ENCODE measurements at regions not wholly inside any gene's neighbourhood (a gene's known extent, or its start where the extent isn't known, plus 50 kb on each side); places are given as distances from the start of the nearest gene placed in this dataset.
"Not testable (repeated sequence)": the region's sequence is repeated elsewhere in the genome, so short reads cannot be mapped to it uniquely, and the experiment has no call there.

GRCh38 chr21:43287111-43287760 is 118.4 kb downstream of the CRYAA start:
- H3K4me1 ChIP-seq: peaks cover 0 to 14% (median 12%) of the 10 kb centered on the region in 6 donors
- DNase-seq: peak; percentile 51
- no peaks in the 10 kb centered on the region for H3K36me3 ChIP-seq
- intact Hi-C loops (cut with DNase I; ENCODE audit: low total_unique reads): no loop called here
- no peak for TF ChIP-seq CTCF (IDR thresholded peaks at IDR 0.05 in 8 of 11, conservative IDR thresholded peaks at IDR 0.05 in 3 of 11)
- no peak for TF ChIP-seq POLR2AphosphoS5 (IDR thresholded peaks at IDR 0.05)
- no peak for TF ChIP-seq POLR2A (IDR thresholded peaks at IDR 0.05)
- 73 to 81% (median 78%) methylated on average over 19 of the region's 19 CpGs for WGBS, 5 donors
- H3K9me3 ChIP-seq: peaks cover 0 to 8% (median 2%) of the 10 kb centered on the region in 8 donors
- H3K27me3 ChIP-seq (replicated peaks in 1 of 7): peaks cover 0 to 10% (median 0%) of the 10 kb centered on the region in 7 donors
- H3K4me3 ChIP-seq: no peak overlapping the region
- H3K27ac ChIP-seq: no peak overlapping the region

- Histone ChIP-seq H3K4me3 (no peak overlapping the region), H3K27me3 (replicated peaks in 1 of 7) (peaks cover 0 to 8% (median 0%) of the 10 kb centered on the region in 7 donors), H3K36me3 (no peaks in the 10 kb centered on the region), H3K27ac (no peak overlapping the region), H3K9me3 (peaks cover 0 to 8% (median 2%) of the 10 kb centered on the region in 8 donors), H3K4me1 (peaks cover 0 to 14% (median 12%) of the 10 kb centered on the region in 6 donors)
- TF ChIP-seq CTCF (IDR thresholded peaks at IDR 0.05 in 8 of 11, conservative IDR thresholded peaks at IDR 0.05 in 3 of 11) (no peak), POLR2AphosphoS5 (IDR thresholded peaks at IDR 0.05) (no peak), POLR2A (IDR thresholded peaks at IDR 0.05) (no peak)
- intact Hi-C loops (cut with DNase I; ENCODE audit: low total_unique reads): no loop called here
- 81 to 95% (median 90%) methylated on average over 4 to 5 of the region's 5 CpGs for WGBS, 5 donors
- peak; percentile 44 for DNase-seq
Measured at GRCh38 chr21:43286196-43286595, 117.4 kb downstream of the CRYAA start.

- TF ChIP-seq POLR2AphosphoS5 (IDR thresholded peaks at IDR 0.05): no peak
- no peak for TF ChIP-seq POLR2A (IDR thresholded peaks at IDR 0.05)
- TF ChIP-seq CTCF (IDR thresholded peaks at IDR 0.05 in 8 of 11, conservative IDR thresholded peaks at IDR 0.05 in 3 of 11): no peak
- no peak for DNase-seq
- H3K27me3 ChIP-seq (replicated peaks in 1 of 7): no peaks in the 10 kb centered on the region
- peaks cover 0 to 6% (median 2%) of the 10 kb centered on the region in 8 donors for H3K9me3 ChIP-seq
- H3K27ac ChIP-seq: no peak overlapping the region
- intact Hi-C loops (cut with DNase I; ENCODE audit: low total_unique reads): no loop called here
- WGBS, 5 donors: 93 to 97% (median 96%) methylated on average over 3 of the region's 3 CpGs
- H3K4me3 ChIP-seq: no peak overlapping the region
- no peaks in the 10 kb centered on the region for H3K36me3 ChIP-seq
- no peaks in the 10 kb centered on the region for H3K4me1 ChIP-seq
Measured at GRCh38 chr21:43284700-43285099, 115.9 kb downstream of the CRYAA start.

GRCh38 chr21:43284238-43284637 is 115.4 kb downstream of the CRYAA start:
- intact Hi-C loops (cut with DNase I; ENCODE audit: low total_unique reads): no loop called here
- Histone ChIP-seq H3K27me3 (replicated peaks in 1 of 7) (peaks cover 0 to 4% (median 0%) of the 10 kb centered on the region in 7 donors), H3K36me3 (no peaks in the 10 kb centered on the region), H3K4me1 (no peaks in the 10 kb centered on the region), H3K4me3 (no peak overlapping the region), H3K27ac (no peak overlapping the region), H3K9me3 (peaks cover 0 to 2% (median under 1%) of the 10 kb centered on the region in 8 donors)
- TF ChIP-seq CTCF (IDR thresholded peaks at IDR 0.05 in 8 of 11, conservative IDR thresholded peaks at IDR 0.05 in 3 of 11) (no peak), POLR2AphosphoS5 (IDR thresholded peaks at IDR 0.05) (no peak), POLR2A (IDR thresholded peaks at IDR 0.05) (no peak)
- no peak for DNase-seq
- WGBS, 5 donors: 84 to 98% (median 91%) methylated on average over 1 of the region's 1 CpG

- H3K9me3 ChIP-seq; H3K36me3 ChIP-seq; H3K27ac ChIP-seq; intact Hi-C loops (cut with DNase I; ENCODE audit: low total_unique reads); H3K4me1 ChIP-seq; H3K27me3 ChIP-seq (replicated peaks in 1 of 7); H3K4me3 ChIP-seq; DNase-seq: not testable (repeated sequence)
- WGBS, 5 donors: 94 to 97% (median 95%) methylated on average over 2 of the region's 2 CpGs
Measured at GRCh38 chr21:43283925-43284221, 115.1 kb downstream of the CRYAA start.
